ENCODE measurements at regions not wholly inside any gene's neighbourhood (a gene's known extent, or its start where the extent isn't known, plus 50 kb on each side); places are given as distances from the start of the nearest gene placed in this dataset.

DNA sequence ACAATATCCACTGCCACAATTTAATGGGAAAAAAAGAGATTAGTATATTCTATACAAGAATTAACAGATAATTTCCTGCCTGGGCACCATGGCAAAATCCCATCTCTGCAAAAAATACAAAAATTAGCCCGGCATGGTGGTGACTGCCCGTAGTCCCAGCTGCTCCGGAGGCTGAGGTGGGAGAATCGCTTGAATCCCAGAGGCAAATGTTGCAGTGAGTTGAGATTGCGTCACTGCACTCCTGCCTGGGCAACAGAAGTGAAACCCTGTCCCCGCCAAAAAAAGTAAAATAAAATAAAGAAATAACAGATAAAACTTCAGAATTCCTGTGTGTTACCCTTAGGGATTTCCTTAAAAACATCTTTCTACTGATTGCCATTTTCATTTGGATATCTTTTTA lies 1194.8 kb upstream of the PIK3C3 start:
- ChIA-PET SMC1A (ENCODE audit: uncharacterized antibody, unreplicated experiment) (interaction anchor here (1.0 kb wide), 1 partner anchor 24 kb away, joined by 3 read pairs; no protein-coding TSS in a partner anchor), CTCF (no interaction called here), POLR2A (no interaction called here), RAD21 (ENCODE audit: unreplicated experiment) (no interaction called here)
- Histone ChIP-seq H3K4me3 (no peak overlapping the region), H3K4me1 (ENCODE audit: control insufficient read depth, insufficient read depth, low read length) (no peaks in the 10 kb centered on the region), H3K9ac (ENCODE audit: control insufficient read depth, insufficient read depth, low read length) (no peak overlapping the region), H4K20me1 (ENCODE audit: control insufficient read depth, insufficient read depth) (no peaks in the 10 kb centered on the region), H3K27ac (ENCODE audit: control insufficient read depth, insufficient read depth) (no peak overlapping the region), H2AFZ (ENCODE audit: control insufficient read depth, low read depth, low read length) (no peak overlapping the region), H3K27me3 (replicated peaks in 1 of 2; ENCODE audit: control insufficient read depth in 2 of 2, insufficient read depth in 2 of 2, low read length in 1 of 2) (no peaks in the 10 kb centered on the region), H3K36me3 (ENCODE audit: control insufficient read depth in 2 of 2, insufficient read depth in 2 of 2, low read length in 1 of 2) (no peaks in the 10 kb centered on the region), H3K9me3 (replicated peaks; ENCODE audit: control insufficient read depth, insufficient read depth, low read length) (no peaks in the 10 kb centered on the region), H3K4me2 (ENCODE audit: control insufficient read depth, insufficient read depth) (no peak overlapping the region), H3K79me2 (ENCODE audit: control insufficient read depth, insufficient read depth, low read length) (no peaks in the 10 kb centered on the region)
- BruUV-seq (replicated peaks): no TSS peak
- ATAC-seq (no peak), FAIRE-seq (no peak), DNase-seq (ENCODE audit: low read depth, low spot score) (no peak)
- intact Hi-C loops (cut with micrococcal nuclease; ENCODE audit: unreplicated experiment) (no loop called here), in situ Hi-C loops (cut with MboI) (no loop called here)
- WGBS (ENCODE audit: insufficient coverage, insufficient replicate concordance, low lambda C conversion rate, missing lambda C conversion rate): 46% methylated on average over 6 of the region's 6 CpGs
- TF ChIP-seq IRF4 (IDR thresholded peaks at IDR 0.05; ENCODE audit: low read depth, low read length) (no peak), IKZF2 (IDR thresholded peaks at IDR 0.05) (no peak), SIX5 (IDR thresholded peaks at IDR 0.05; ENCODE audit: low read depth, low read length, severe bottlenecking) (no peak), HDGF (IDR thresholded peaks at IDR 0.05) (no peak), ATF3 (IDR thresholded peaks at IDR 0.05; ENCODE audit: borderline replicate concordance, extremely low read depth, low read depth, low read length) (no peak), RCOR1 (conservative IDR thresholded peaks at IDR 0.05; ENCODE audit: low read depth, low read length) (no peak), BCL11A (IDR thresholded peaks at IDR 0.05; ENCODE audit: low read depth, low read length) (no peak), SREBF2 (IDR thresholded peaks at IDR 0.05; ENCODE audit: low read length) (no peak), JUNB (IDR thresholded peaks at IDR 0.05) (no peak), SRF (IDR thresholded peaks at IDR 0.05; ENCODE audit: low read depth in 2 of 2, low read length in 2 of 2) (no peak), ZSCAN29 (IDR thresholded peaks at IDR 0.05) (no peak), JUND (IDR thresholded peaks at IDR 0.05; ENCODE audit: low read depth, low read length) (no peak), MYB (IDR thresholded peaks at IDR 0.05; ENCODE audit: borderline replicate concordance, low read depth, low read length) (no peak), ZNF687 (IDR thresholded peaks at IDR 0.05) (no peak), LARP7 (IDR thresholded peaks at IDR 0.05) (no peak), PBX3 (IDR thresholded peaks at IDR 0.05; ENCODE audit: insufficient replicate concordance, low read depth, low read length) (no peak)
- TF ChIP-seq, protein P1, sequence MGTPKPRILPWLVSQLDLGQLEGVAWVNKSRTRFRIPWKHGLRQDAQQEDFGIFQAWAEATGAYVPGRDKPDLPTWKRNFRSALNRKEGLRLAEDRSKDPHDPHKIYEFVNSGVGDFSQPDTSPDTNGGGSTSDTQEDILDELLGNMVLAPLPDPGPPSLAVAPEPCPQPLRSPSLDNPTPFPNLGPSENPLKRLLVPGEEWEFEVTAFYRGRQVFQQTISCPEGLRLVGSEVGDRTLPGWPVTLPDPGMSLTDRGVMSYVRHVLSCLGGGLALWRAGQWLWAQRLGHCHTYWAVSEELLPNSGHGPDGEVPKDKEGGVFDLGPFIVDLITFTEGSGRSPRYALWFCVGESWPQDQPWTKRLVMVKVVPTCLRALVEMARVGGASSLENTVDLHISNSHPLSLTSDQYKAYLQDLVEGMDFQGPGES (IDR thresholded peaks at IDR 0.05): no peak
- TF ChIP-seq, protein P2, sequence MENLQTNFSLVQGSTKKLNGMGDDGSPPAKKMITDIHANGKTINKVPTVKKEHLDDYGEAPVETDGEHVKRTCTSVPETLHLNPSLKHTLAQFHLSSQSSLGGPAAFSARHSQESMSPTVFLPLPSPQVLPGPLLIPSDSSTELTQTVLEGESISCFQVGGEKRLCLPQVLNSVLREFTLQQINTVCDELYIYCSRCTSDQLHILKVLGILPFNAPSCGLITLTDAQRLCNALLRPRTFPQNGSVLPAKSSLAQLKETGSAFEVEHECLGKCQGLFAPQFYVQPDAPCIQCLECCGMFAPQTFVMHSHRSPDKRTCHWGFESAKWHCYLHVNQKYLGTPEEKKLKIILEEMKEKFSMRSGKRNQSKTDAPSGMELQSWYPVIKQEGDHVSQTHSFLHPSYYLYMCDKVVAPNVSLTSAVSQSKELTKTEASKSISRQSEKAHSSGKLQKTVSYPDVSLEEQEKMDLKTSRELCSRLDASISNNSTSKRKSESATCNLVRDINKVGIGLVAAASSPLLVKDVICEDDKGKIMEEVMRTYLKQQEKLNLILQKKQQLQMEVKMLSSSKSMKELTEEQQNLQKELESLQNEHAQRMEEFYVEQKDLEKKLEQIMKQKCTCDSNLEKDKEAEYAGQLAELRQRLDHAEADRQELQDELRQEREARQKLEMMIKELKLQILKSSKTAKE (IDR thresholded peaks at IDR 0.05; ENCODE audit: low read depth, poor library complexity, severe bottlenecking): no peak

Data from GM12878 (cell line).